ENCODE measurements at regions not wholly inside any gene's neighbourhood (a gene's known extent, or its start where the extent isn't known, plus 50 kb on each side); places are given as distances from the start of the nearest gene placed in this dataset.

DNA sequence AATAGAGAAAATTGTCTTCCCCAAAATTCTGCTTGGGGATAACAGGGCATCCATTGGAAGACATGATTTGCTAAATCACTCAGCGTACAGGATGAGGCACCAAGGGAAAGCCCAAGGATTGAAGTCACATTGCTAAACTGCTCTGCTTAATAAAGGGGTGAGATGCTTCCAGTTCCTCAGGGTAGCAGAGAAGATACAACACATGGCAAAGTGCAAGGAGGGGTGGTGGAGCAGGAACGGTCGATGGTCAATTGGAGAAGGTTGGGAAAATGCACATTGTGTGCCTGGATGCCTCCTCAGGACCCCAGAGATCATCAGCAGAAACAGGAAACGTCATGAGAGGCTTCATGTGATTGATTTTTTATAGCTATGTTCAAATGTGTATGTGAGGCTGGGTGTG, 116.3 kb upstream of the SOX1 start:
- Histone ChIP-seq H3K36me3 (ENCODE audit: control insufficient read depth, insufficient read depth, low read length) (no peaks in the 10 kb centered on the region), H3K4me3 (ENCODE audit: low read length) (no peak overlapping the region), H3K9me3 (ENCODE audit: control insufficient read depth, insufficient read depth, low read length) (no peaks in the 10 kb centered on the region), H3K4me1 (ENCODE audit: control insufficient read depth, insufficient read depth, low read length) (no peaks in the 10 kb centered on the region), H3K27me3 (ENCODE audit: control insufficient read depth, insufficient read depth, low read length) (no peaks in the 10 kb centered on the region), H3K27ac (ENCODE audit: low read length) (no peak overlapping the region)
- no CpG with 5 or more reads among the region's 4 CpGs for WGBS (ENCODE audit: insufficient coverage, insufficient read length)
- no peak for DNase-seq (ENCODE audit: low read depth, low spot score)

DNA sequence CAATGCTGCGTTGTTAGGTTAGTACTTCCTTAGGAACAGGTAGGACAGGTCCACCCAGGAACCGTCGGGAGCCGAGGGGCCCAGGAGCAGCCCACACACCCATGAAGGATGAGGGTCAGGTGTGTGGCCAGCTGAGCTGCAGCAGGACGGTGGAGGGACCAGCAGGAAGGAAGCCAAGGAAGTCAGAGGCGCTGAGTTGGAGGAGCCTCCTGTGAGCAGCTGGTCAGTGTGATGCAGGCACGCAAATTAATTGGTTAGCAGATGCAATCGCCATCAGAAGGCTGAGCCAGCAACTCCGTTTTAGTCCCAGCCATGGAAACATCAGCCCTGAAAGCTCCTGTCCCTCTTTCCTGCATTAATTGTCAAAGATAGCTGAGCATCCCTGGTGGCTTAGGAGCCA, 114.9 kb upstream of the SOX1 start:
- Histone ChIP-seq H3K4me3 (ENCODE audit: low read length) (no peak overlapping the region), H3K27me3 (ENCODE audit: control insufficient read depth, insufficient read depth, low read length) (no peaks in the 10 kb centered on the region), H3K36me3 (ENCODE audit: control insufficient read depth, insufficient read depth, low read length) (no peaks in the 10 kb centered on the region), H3K4me1 (ENCODE audit: control insufficient read depth, insufficient read depth, low read length) (peaks cover 1% of the 10 kb centered on the region; the same call in 1 of the 2 replicates), H3K9me3 (ENCODE audit: control insufficient read depth, insufficient read depth, low read length) (no peaks in the 10 kb centered on the region), H3K27ac (ENCODE audit: low read length) (no peak overlapping the region)
- no peak for DNase-seq (ENCODE audit: low read depth, low spot score)
- WGBS (ENCODE audit: insufficient coverage, insufficient read length), result no CpG with 5 or more reads among the region's 9 CpGs

DNA sequence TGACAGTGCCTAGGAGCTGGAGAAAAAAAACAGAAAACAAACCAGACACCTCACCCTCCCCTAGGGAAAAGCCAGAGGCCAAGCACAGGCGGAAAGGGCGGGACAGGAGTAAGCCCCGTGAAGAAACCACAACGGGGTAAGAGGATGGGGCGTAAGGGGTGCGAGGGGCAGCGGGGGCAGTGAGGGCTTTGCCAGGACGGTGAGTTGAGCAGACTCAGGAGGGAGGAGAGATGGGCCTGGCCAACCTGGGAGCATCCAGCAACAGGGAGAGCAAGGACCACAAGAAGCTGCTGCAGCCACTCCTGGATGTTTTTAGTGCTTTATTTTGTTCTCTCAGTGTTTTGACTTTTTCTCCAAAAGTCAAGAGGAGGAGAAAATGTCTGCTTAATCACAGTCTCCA, 114.1 kb upstream of the SOX1 start:
- H3K9me3 ChIP-seq (ENCODE audit: control insufficient read depth, insufficient read depth, low read length), result no peaks in the 10 kb centered on the region
- no peak for DNase-seq (ENCODE audit: low read depth, low spot score)

DNA sequence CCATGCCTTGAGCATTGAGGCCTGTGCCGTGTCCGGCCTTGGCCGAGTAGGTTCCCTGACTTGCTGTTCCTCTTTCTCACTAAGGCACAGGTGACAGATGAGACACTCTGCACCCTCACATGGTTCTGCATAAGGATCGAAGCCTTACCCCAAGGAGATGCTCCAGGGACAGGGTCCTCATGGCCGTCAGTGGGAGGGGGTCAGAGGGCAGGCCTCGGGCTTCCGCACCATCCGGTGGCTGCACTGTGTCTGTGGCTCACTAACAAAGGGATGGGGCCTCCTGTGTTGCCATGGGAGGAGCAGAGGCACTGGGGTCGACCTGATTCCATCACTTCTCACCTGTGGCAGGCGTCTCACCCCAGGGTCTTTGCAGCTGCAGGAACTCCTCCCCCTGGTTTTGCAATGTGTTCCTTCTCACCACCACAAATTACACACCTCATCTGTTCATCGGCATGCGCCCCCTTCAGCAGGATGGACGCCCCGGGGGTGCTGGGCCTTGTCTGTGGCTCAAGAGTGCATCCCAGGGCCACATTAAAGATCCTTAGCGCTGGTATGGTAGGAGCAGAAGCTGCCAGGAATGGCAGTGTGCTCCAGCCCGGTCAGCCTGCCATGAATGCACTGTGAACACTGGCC, 113.3 kb upstream of the SOX1 start:
- H3K4me3 ChIP-seq (ENCODE audit: low read length), result no peak overlapping the region
- DNase-seq (ENCODE audit: low read depth, low spot score), result no peak
- no CpG with 5 or more reads among the region's 16 CpGs for WGBS (ENCODE audit: insufficient coverage, insufficient read length)
- no peaks in the 10 kb centered on the region for H3K36me3 ChIP-seq (ENCODE audit: control insufficient read depth, insufficient read depth, low read length)
- H3K4me1 ChIP-seq (ENCODE audit: control insufficient read depth, insufficient read depth, low read length), result peaks cover 1% of the 10 kb centered on the region; the same call in 1 of the 2 replicates
- H3K9me3 ChIP-seq (ENCODE audit: control insufficient read depth, insufficient read depth, low read length), result no peaks in the 10 kb centered on the region
- no peak overlapping the region for H3K27ac ChIP-seq (ENCODE audit: low read length)
- no peaks in the 10 kb centered on the region for H3K27me3 ChIP-seq (ENCODE audit: control insufficient read depth, insufficient read depth, low read length)

More for the DNA sequence above, 114.1 kb upstream of the SOX1 start:
- peaks cover 1% of the 10 kb centered on the region; the same call in 1 of the 2 replicates for H3K4me1 ChIP-seq (ENCODE audit: control insufficient read depth, insufficient read depth, low read length)
- H3K27ac ChIP-seq (ENCODE audit: low read length), result no peak overlapping the region
- WGBS (ENCODE audit: insufficient coverage, insufficient read length), result no CpG with 5 or more reads among the region's 8 CpGs
- H3K36me3 ChIP-seq (ENCODE audit: control insufficient read depth, insufficient read depth, low read length), result no peaks in the 10 kb centered on the region
- no peak overlapping the region for H3K4me3 ChIP-seq (ENCODE audit: low read length)
- no peaks in the 10 kb centered on the region for H3K27me3 ChIP-seq (ENCODE audit: control insufficient read depth, insufficient read depth, low read length)

DNA sequence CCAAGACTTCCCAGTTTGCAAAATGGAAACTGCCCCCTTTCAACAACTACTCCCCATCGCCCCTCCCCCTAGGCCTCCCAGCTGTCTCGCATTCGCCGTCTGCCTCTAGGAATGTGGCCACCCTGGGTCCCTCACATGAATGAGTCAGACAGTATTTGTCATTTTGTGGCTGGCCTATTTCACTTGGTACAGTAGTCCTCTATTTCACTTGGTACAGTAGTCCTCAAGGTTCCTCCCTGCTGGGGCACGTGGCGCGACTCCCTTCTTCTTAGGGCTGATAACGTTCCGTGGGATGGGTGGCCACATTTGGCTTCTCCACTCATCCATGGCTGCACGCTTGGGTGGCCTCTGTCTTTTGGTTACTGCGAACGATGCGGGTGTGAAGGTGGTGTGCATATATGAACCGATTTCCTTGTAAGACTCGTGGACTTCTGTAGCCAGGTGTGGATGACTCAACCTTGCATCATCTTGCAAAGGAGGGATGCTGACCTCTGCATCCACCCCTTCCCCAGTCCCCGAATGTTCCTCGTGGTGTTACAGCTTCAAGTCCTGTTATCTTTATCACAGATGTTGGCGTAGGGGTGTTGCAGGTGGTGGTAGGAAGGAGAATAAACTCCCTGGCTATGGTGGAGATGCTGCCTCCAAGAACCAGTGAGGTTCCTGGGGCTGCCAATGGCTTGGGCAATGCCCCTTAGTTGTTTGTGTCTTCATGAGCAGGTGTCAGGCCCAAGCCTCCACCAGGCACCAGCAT, 112.1 kb upstream of the SOX1 start:
- Histone ChIP-seq H3K4me1 (ENCODE audit: control insufficient read depth, insufficient read depth, low read length) (peaks cover 1% of the 10 kb centered on the region; the same call in 1 of the 2 replicates), H3K9me3 (ENCODE audit: control insufficient read depth, insufficient read depth, low read length) (no peaks in the 10 kb centered on the region), H3K4me3 (ENCODE audit: low read length) (no peak overlapping the region), H3K36me3 (ENCODE audit: control insufficient read depth, insufficient read depth, low read length) (no peaks in the 10 kb centered on the region), H3K27me3 (ENCODE audit: control insufficient read depth, insufficient read depth, low read length) (no peaks in the 10 kb centered on the region), H3K27ac (ENCODE audit: low read length) (no peak overlapping the region)
- no peak for DNase-seq (ENCODE audit: low read depth, low spot score)
- no CpG with 5 or more reads among the region's 18 CpGs for WGBS (ENCODE audit: insufficient coverage, insufficient read length)

DNA sequence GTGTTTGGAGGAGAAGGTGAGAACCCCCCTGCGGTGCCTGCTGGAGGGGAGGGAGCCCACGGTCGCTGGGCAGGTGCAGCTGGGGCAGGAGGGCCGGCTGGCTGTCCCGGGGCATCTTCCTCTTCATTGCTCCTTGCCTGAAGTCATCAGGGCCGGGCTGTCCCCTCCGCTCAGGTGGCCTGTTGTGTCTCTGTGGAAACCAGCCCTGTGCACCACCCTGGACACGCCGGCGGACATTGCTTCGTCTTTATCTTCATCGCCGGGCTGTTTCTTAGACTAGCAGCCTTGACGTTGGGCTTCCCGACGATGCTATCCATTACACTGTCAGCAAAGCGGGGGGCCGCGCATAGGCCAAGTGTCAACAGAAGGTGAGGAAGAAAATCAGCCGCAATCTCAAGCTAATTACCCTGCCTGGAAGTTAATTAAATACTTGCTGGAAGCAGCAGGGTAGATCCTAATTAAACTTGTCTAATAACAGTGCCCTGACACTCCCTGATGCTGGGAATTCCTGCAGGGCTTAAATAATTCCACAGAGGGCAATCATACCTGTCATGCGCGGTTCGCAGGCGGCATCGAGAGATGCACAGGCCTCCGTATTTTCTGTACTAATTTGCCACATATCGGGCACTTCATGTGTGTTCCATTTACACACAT, 111.4 kb upstream of the SOX1 start:
- no peaks in the 10 kb centered on the region for H3K27me3 ChIP-seq (ENCODE audit: control insufficient read depth, insufficient read depth, low read length)
- DNase-seq (ENCODE audit: low read depth, low spot score), result no peak
- H3K9me3 ChIP-seq (ENCODE audit: control insufficient read depth, insufficient read depth, low read length), result no peaks in the 10 kb centered on the region
- H3K27ac ChIP-seq (ENCODE audit: low read length), result no peak overlapping the region
- no peak overlapping the region for H3K4me3 ChIP-seq (ENCODE audit: low read length)
- H3K36me3 ChIP-seq (ENCODE audit: control insufficient read depth, insufficient read depth, low read length), result no peaks in the 10 kb centered on the region
- WGBS (ENCODE audit: insufficient coverage, insufficient read length), result no CpG with 5 or more reads among the region's 27 CpGs
- H3K4me1 ChIP-seq (ENCODE audit: control insufficient read depth, insufficient read depth, low read length), result peaks cover 1% of the 10 kb centered on the region; the same call in 1 of the 2 replicates

DNA sequence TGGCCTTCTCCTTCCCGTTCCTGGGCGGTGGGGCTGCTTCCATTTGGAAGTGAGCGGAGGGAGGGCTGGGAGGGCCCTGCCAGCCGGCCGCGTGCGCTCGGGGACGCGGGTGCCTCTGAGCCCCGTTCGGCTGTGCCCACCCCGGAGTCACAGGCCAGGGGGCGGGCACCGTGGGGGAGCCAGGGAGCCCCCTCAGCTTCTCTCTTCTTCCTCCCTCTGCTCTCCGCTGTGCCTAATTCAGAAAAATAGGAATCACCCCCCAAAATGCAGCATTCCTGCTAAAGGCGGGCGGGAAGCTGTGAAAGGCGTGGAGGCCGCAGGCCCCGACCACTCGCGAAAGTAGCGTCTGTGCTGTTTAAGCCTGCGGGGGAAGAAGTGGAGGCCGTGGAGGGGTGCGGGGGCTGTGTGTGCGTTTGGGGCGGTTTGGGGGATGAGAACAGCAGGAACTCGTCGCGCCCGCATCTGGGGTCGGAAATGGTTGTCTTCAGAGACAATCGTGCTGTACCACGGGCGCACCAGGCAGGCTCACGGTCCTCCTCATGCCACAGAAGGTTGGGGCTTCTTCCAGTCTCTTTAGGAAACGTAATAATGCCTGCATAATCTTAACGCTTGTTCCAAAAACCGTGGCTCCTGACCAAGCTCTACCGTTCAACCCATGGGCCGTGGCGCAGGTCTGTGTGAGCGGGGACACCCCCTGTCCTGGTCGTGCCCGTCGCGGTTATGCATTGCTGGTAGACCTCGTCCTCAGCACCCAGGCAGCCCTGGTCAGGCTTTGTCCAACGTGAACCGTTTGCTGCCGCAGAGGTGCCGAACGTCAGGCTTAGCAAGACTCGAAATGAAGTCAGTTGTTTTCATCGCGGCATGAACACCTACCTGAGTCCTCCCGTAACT, 110.4 kb upstream of the SOX1 start:
- peaks cover 1% of the 10 kb centered on the region; the same call in 1 of the 2 replicates for H3K4me1 ChIP-seq (ENCODE audit: control insufficient read depth, insufficient read depth, low read length)
- H3K36me3 ChIP-seq (ENCODE audit: control insufficient read depth, insufficient read depth, low read length), result no peaks in the 10 kb centered on the region
- H3K4me3 ChIP-seq (ENCODE audit: low read length), result no peak overlapping the region
- no CpG with 5 or more reads among the region's 59 CpGs for WGBS (ENCODE audit: insufficient coverage, insufficient read length)
- H3K27ac ChIP-seq (ENCODE audit: low read length), result no peak overlapping the region
- no peaks in the 10 kb centered on the region for H3K27me3 ChIP-seq (ENCODE audit: control insufficient read depth, insufficient read depth, low read length)
- no peaks in the 10 kb centered on the region for H3K9me3 ChIP-seq (ENCODE audit: control insufficient read depth, insufficient read depth, low read length)
- DNase-seq (ENCODE audit: low read depth, low spot score), result no peak

DNA sequence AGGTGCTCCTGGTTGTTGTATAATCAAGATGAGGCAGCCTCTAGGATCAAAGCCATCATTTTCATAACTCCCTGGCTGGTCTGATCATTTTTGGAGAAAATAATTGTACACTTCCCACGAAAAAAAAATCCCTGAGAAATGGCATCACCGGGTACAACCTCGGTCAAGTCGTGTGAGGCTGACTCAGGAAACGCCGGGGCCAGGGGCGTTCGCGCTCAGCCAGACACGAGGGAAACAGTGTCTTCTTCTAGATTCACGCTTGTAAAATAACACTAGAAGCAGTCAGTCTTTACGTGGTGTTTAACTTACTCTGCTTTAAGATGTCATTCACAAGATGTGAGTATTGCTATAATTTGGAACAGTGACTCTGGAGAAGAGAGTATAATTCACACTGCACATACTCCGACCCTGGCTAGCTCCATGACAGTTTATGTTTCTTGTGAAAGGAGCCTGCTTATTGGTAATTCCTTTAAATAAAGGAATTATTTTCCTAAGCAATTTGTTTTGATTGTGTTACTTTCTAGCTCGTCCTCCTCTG, 109.0 kb upstream of the SOX1 start:
- DNase-seq (ENCODE audit: low read depth, low spot score), result no peak
- no peak overlapping the region for H3K27ac ChIP-seq (ENCODE audit: low read length)
- H3K9me3 ChIP-seq (ENCODE audit: control insufficient read depth, insufficient read depth, low read length), result no peaks in the 10 kb centered on the region
- no peaks in the 10 kb centered on the region for H3K27me3 ChIP-seq (ENCODE audit: control insufficient read depth, insufficient read depth, low read length)
- H3K4me3 ChIP-seq (ENCODE audit: low read length), result no peak overlapping the region
- no CpG with 5 or more reads among the region's 14 CpGs for WGBS (ENCODE audit: insufficient coverage, insufficient read length)
- peaks cover 1% of the 10 kb centered on the region; the same call in 1 of the 2 replicates for H3K4me1 ChIP-seq (ENCODE audit: control insufficient read depth, insufficient read depth, low read length)
- no peaks in the 10 kb centered on the region for H3K36me3 ChIP-seq (ENCODE audit: control insufficient read depth, insufficient read depth, low read length)

DNA sequence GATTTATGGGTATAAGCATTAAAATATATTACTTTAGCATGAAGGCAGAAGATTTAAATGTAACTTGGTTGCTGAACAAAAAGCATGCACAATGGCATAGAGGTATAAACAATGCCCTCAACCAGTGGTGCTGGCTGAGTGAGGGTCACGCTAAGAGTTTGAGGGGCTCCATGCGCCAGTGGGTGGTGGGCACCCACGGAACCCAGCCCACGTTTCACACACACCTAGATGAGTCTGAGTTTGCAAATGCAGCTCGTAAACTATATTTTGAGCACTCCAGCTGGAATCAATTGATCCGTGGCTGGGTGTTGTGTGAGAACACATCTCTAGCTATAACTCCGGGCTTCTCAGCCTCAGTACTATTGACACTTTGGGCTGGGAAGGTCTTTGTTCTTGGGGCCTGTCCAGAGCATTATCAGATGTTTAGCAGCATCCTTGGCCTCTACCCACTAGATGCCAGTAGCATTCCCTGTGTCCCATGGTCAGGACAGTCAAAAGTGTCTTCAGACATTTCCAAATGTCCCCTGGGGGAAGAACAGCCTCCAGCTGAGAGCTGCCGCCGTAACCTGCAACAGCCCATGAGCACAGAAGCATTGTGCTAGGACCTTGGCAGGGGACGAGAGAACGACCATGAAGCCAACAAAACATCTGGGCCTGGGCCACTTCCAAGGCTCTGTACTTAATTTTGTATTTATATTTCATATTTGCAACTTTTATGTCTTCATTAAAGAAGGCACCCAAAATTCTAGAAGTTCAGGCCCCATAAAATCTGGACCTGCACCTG, 108.1 kb upstream of the SOX1 start:
- H3K36me3 ChIP-seq (ENCODE audit: control insufficient read depth, insufficient read depth, low read length), result no peaks in the 10 kb centered on the region
- no CpG with 5 or more reads among the region's 11 CpGs for WGBS (ENCODE audit: insufficient coverage, insufficient read length)
- no peak overlapping the region for H3K4me3 ChIP-seq (ENCODE audit: low read length)
- H3K27ac ChIP-seq (ENCODE audit: low read length), result no peak overlapping the region
- H3K27me3 ChIP-seq (ENCODE audit: control insufficient read depth, insufficient read depth, low read length), result no peaks in the 10 kb centered on the region
- H3K9me3 ChIP-seq (ENCODE audit: control insufficient read depth, insufficient read depth, low read length), result no peaks in the 10 kb centered on the region
- DNase-seq (ENCODE audit: low read depth, low spot score), result no peak
- peaks cover 1% of the 10 kb centered on the region; the same call in 1 of the 2 replicates for H3K4me1 ChIP-seq (ENCODE audit: control insufficient read depth, insufficient read depth, low read length)
